ENCODE measurements at regions not wholly inside any gene's neighbourhood (a gene's known extent, or its start where the extent isn't known, plus 50 kb on each side); places are given as distances from the start of the nearest gene placed in this dataset.
"Not testable (repeated sequence)": the region's sequence is repeated elsewhere in the genome, so short reads cannot be mapped to it uniquely, and the experiment has no call there.

DNA sequence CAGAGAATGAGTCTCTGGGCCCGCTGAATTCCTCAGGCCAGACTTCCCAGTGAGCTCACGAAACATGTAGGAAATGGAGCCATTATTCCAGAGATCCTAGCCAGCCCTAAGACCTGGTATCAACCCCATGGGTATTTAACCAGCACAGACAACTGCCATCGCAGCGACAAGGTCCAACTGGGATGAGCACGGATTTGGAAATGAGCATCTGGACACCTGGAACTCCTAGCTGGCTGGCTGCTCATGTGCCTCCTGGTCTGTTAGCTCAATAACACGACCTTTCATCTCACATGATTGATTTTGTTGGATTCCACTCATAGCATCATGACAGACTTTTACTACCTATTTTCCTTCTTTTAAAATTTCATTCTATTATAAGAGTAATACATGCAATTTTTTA, 51.0 kb downstream of the POU3F3 start:
- no peak for DNase-seq (ENCODE audit: low read depth)

DNA sequence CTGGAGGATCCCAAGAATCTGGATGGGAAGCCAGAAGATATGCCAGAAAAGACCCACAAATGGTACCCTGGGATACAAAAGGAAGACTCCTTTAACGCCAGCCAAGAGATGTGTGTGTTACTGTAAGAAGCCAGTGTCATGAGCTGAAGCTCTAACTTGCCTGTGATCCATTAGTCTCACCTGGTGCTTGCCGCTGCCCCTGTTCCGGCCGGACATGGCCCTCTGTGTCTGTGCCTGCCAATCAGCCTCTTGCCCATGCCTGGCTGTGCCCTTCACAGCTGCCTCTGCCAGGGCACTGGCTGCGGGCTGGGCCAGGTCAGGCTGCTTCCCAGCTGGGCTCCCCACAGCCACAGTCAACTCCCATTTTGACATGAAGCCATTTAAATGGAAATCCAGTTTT, 55.4 kb downstream of the POU3F3 start:
- no peak for DNase-seq (ENCODE audit: low read depth)

DNA sequence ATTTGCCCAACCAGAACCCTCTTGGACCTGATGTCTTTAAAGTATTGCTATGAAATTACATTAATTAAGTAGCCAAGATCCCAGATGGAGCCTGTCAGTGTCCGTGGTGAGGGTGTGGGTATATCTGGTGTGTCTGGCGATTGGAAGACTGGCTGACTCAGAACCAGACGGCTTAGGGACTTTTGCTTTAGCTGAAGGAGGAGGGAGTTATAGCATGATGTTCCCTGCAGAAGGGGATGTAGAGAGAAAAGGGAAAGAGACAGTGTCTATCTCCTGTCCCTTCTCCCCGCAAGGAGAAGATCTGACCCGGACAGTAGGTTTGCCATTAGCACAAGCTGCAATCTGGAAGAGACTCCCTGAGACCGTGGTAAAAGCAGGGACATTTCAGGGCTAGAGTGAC, 60.6 kb downstream of the POU3F3 start:
- DNase-seq (ENCODE audit: low read depth): no peak

DNA sequence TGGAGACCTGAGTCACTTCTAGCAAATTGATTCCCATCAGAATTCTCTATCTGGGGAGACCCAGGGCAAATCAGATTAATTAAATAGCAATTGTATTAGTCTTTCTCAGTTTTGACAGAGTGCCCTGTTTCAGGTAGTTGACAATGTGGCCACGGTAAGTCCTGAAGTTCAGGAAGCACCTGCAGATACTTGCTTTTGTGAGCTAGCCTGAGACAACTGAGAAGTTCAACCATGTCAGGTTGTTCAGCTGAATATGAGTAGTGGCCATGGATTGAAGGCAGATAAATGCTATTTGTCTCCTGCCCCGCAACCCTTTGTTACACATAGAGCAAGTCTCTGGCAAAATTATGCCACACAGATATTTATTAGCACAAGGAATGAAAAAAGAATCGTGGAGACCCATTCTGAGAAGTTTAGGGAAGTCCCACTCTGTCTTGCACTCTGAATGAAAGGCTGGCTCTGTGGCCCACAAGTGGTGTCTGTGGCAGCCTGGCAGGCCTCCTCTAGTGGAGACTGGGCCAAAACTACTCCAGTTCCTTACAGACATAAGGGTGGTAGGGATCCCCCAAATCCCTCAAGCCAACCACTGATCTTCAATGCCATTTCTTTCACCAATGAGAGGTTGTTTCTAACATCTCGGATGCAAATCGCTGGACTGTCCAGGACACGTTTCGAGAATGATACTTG, 61.3 kb downstream of the POU3F3 start:
- no peak for DNase-seq (ENCODE audit: low read depth)

DNA sequence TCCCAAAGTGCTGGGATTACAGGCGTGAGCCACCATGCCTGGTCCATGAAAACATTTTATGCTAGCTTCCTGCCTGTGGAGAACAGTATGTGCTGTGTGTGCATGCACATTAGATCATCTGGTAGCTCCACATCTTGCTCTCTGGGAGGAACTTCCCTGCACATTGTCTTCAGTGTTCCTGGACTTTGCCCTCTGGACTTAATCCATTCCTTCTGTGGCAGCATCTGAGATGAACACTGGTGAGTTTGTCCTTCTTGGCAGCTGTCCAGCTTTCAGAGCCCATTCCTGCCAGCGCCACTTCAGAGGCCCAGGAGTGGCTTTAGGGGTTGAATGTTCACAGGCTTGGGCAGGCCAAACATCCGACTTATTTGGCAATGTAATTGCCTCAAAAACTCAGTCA, 65.2 kb downstream of the POU3F3 start:
- DNase-seq (ENCODE audit: low read depth): no peak

DNA sequence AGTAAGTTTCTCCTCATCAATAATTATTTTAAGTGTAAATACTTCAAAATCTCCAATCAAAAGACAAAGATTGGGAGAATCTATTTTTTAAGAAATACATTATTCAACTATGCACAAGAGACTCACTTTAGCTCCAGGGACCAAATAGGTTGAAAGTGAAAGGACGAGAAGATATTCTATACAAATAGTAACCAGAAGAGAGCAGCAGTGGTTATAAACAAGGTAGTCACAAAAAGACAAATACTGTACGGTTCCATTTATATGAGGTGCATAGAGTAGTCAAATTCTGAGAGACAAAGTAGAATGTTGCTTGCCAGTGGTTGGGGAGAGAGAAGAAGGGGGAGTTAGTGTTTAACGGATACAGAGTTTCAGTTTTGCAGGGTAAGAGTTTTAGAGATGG, 69.8 kb downstream of the POU3F3 start:
- no peak for DNase-seq (ENCODE audit: low read depth)

DNA sequence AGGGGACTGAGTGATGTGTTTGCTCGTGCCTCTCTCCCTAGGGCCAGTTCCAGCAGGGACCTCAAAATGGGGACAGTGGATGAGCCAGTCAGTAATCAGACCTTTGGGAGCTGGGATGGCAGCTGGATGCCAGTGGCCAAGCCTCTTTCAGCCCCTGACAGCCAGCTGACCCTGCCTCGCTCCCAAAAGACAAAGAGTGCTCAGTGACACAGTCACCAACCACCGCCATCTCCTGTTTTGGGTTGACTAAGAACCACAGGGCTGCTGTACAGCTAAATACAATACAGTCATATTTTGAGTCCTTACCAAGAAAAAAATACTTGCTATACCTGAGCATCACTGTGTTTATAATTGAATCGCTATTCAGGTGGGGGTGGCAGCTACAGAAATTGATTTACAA, 75.7 kb downstream of the POU3F3 start:
- no peak for DNase-seq (ENCODE audit: low read depth)

DNA sequence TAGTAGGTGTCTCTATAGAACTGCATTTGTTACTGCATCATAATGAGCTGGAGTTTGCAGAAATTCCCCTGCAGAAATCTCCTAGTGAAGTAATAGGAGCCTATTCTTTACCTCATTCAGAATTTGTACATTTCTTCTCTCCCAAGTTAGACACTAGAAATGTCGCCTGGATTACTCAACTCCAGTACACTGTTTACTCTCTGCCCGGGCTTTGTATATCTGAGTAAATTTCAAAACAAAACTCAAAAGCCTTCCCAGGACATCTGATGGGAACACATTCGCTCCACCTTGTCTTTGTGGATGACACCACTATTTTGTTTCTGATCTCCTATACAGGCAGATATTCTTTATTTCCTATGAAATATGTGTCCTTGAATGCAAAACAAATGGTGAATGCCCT, 76.8 kb downstream of the POU3F3 start:
- DNase-seq (ENCODE audit: low read depth): no peak

DNA sequence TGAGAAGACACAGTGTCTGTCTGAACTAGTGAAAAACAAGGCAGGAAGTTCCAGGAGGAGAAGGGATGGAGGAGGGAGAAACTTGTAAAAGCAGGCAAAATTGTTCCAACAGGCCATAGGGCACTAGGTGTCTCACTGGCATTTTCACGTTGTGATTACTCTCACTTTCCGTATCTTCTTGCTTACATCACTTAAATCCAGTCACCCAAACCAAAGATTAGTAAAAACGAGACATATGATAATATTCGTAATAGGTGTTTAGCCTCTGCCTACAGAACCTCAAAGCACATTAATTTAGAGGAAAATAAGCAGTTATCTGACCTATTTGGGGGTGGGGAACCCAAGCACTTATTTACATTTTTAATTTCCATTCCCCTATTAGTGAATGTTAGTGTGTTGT, 78.3 kb downstream of the POU3F3 start:
- no peak for DNase-seq (ENCODE audit: low read depth)

DNA sequence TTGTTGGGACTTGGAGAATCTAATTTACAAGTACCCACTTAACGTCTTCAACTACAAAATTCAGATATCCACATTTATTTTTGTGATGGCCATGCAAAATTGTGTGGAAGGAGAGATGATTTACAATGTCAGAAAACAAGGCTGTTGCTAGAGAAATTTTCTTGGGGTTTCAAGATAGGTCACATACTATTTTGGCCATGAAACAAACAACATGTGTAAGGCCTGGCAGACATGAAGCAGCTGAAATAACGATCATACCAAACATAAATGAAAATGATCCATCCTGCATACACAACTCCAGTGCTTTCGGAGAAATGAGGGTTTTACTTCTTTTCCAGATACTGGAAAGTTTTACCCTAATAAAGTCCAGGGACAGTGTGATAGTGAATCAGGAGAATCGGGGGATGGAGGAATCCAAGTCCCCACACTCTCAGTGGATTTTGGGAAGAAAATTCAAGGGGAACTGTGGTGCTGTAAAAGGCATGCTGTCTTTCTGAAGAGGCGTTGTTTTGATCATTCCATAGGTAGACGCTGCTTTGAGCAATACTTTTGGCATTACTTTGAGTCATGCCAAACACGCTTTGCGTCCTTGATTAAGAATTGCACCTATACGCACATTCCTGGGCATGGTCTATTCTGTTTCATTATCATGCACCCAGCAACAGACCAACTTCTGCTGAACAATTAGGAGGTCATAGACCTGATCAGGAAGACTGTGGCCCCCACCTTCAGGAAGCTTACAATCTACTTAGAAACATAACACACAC, 79.4 kb downstream of the POU3F3 start:
- no peak for DNase-seq (ENCODE audit: low read depth)

DNA sequence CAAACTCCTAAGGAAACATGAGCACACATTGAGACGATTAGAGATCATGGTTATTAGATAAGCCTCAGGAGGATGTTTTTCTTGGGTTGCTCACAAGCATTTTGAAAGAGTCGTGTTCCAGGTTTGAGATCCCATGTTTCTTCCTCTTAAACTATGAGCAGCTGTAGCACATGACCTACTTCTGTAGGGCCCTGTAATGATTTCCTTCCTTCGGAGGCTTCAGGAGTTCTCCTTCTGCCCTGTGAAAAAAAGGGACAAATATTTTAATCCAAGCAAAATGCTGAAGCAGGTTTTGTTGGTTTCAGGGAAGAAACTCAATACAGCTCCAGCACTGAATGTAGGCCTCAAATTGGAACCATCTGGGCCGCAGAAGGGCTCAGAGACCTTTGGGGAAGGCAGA, 82.6 kb downstream of the POU3F3 start:
- DNase-seq (ENCODE audit: low read depth): no peak

DNA sequence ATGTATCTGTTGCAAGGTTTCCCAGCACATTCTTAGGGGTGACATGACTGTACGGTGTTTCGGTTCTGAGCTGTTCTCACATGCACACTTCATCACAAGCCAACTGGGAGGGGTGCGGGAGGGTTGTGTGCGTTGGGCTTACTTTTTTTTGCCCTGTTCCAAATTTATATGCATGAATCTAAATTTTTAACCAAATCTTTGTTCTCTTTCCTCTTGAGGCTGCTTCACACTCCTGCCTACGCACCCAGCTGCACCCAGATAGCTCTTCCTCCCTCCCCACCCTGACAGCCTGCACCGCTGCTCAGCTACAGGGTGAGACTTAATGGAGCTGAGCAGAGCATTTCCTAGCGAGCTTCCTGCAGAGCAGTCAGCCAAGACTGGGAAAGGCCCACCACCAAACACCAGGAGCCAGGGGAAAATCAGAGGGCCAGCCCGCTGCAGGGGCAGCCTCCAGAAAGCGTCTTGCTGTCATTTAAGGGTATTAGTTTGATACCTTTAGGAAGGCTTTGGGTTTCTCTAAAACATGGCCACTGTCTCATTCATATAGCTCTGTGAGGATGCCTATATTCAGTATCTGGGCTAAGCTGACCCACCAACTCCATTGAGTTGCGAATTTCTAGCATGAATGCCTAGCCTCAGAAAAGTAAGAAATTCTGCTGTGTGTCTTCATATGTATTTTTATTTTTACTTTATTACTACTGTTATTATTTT, 84.5 kb downstream of the POU3F3 start:
- DNase-seq (ENCODE audit: low read depth): no peak

DNA sequence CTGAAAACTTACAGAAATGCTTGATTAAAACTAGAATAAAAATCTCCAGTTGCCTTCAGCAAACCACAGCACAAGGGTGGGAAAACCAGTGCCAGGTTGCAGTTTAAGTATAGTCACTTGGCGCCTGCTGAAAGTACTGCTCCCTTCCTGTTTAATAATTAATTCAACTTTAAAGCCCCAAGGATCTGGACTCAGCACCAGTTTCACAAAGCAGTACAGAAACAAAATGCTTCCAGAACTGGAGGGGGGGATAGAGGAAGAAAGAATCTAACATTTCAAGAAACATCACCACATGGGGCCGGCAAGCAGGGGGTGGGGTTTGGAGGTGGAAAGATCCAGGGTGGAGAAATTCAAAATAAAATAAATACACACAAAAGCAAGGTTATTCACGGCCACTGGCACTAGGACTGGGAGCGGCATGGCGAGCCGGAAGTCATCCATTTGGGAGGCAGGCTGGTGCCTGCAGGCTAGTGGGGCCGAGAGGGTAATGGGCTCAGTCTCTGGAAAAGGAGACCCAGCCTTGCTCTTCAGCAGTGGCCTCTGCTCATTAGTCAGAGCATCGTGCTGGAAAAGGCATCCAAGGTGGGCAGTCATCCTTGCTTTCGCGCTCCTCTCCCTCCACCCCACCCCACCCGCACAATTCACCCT, 85.8 kb downstream of the POU3F3 start:
- no peak for DNase-seq (ENCODE audit: low read depth)

DNA sequence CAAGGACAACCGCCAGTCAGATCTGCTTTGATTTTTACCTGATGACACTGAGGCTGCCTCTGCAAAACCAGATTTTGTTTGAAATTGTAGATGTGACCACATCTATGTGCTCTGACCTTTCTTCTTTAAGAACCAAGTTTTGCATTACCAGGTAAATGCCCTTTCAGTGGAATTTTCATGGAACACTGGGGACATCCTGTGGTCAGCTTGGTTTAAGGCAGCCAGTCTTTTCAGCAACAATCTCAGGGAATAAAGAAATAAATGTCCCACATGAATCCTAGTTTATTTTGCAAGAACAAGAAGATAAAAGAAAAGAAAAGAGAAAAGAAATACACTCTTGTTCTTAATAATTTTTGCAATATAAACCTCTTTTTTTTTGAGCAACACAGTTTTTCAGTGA, 90.6 kb downstream of the POU3F3 start:
- DNase-seq (ENCODE audit: low read depth): peak; percentile 1

DNA sequence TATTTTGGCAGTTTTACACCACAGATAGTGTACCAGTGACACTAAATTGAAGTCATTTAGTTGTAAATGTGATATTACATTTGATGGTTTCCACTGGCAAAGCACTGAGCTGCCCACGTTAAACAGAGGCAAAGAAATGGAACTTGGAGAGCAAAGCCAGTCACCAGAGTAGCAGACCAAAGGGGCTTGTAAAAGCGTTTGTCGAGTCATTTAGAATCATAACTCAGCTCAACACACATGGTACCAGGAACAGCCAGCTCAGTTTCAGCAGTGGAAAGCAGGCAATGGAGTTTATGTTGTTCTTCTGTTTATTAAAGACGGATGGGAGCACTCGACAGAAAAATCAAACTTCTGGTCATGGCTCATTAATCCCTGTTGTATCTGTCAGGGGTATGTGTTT, 91.2 kb downstream of the POU3F3 start:
- DNase-seq (ENCODE audit: low read depth): no peak

DNA sequence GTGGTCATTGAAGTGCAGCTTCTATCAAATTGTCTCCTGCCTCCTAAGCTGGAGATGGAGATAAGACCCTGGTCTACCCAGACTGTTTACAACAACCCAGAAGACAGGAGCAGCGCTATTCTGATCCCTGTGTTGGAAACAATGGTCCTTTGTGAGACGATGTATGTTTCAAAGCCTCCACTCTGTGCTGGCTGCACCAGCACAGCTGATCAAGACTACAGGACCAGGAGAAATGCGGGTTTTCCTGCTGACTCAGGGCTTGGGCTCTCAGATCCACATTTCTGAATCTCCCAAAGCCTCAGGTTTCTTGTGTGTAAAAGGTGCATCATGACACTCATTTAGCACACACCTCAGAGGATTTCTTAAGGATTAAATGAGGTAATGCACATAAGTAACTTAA, 92.0 kb downstream of the POU3F3 start:
- no peak for DNase-seq (ENCODE audit: low read depth)

DNA sequence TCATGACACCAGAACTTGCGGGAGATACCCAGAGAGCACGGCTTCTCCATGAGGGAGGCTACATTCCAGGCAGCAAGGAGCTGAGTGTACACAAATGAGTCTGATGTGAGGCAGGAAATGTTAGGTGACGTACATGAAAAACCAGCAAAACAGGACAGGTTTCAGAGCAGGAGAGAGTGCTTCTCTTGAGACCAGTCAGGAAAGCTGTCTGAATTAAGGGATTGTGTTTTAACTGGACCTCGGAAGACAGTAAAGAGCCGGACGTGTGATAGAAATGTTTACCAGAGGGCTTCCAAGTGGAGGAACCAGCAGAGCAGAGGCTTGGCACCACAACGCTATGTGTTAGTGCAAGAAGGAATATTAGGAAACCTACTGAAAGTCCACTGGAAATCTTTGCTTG, 90.4 kb upstream of the MRPS9 start:
- DNase-seq (ENCODE audit: low read depth): not testable (repeated sequence)

DNA sequence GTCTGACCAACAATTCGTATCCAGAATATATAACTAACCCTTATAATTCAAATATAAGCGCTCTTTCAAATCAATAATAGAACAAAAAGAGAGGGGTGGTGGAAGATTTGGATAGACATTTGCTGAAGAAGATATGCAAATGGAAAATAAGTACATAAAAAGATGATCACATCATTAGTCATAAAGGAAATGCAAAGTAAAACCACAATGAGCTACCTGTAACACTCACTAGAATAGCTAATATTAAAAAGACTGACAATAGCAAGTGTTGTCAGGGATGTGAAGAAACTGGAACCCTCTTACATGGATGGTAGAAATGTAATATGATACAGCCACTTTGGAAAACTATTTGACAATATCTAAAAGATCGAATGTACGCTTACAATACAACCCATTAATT, 84.9 kb upstream of the MRPS9 start:
- DNase-seq (ENCODE audit: low read depth): no peak

DNA sequence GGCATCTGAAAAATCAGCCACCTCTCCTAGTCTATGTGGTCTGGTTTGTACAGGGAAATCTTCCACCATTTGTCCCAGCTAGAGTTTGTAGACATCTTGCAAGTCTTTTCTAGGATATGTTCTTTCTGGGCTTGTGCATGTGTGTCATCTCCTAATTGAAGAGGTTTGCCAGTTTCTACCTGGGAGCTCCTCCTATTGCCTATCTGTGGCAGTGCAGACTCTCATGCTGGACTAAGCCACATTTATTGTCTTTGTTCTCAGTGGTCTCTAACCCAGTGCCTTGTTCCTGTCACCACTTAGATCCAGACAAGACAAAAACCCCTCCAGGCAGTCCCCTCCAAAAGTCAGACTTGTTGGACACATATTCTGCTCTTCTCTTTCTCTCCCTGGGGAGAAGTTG, 72.0 kb upstream of the MRPS9 start:
- DNase-seq (ENCODE audit: low read depth): no peak

DNA sequence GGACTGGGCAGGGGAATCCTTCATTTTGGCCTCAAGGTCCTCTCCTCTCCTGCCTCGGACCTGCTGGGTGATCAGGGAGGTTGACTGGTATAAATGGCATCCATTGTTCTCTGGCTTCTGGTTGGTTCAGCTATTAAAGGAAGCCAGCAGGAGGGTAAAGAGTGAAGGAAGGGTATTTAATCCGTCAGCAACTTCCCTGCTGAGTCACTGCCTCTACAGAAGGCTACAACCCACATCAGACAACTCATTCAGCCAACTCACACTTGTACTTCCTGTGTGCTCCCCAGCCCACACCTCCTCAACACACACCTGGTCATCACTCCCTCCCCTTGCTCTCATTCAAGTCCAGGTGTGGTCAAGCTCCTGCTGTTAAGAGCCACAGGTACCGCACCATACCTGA, 68.3 kb upstream of the MRPS9 start:
- DNase-seq (ENCODE audit: low read depth): no peak

DNA sequence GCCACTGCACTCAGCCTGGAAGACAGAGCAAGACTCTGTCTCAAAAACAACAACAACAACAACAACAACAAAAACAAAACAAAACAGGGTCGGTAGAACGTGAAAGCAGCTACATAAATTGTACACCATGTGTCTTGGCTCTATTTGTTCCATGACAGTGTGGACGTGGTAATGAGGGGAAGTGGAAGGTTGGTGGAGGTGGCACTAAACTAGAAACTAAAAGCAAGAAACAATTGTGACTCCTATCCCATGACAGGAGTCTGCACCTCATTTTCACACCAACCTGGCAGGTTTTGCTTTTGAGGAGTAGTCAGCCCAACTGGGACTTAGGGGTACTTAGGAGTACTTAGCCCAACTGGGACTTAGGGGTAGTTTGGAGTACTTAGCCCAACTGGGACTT, 62.5 kb upstream of the MRPS9 start:
- DNase-seq (ENCODE audit: low read depth): no peak

DNA sequence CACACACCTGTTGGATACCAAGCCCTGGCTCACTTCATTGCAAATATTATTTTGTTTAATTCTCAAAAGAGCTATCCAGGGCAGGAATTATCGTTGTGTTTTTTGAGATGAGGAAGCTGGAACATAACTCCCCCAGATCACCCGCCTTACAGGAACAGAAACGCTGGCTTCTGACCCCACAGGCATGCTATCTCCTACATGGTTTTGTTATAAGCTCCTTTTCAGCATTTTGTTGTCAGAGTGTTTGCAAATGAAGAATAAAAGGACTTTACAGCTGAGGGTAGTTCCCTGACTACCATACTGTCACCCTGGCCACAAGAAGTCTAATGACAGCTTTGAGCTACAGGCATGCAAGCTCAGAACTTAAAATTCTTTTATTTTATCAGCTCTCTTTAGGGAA, 62.0 kb upstream of the MRPS9 start:
- no peak for DNase-seq (ENCODE audit: low read depth)

DNA sequence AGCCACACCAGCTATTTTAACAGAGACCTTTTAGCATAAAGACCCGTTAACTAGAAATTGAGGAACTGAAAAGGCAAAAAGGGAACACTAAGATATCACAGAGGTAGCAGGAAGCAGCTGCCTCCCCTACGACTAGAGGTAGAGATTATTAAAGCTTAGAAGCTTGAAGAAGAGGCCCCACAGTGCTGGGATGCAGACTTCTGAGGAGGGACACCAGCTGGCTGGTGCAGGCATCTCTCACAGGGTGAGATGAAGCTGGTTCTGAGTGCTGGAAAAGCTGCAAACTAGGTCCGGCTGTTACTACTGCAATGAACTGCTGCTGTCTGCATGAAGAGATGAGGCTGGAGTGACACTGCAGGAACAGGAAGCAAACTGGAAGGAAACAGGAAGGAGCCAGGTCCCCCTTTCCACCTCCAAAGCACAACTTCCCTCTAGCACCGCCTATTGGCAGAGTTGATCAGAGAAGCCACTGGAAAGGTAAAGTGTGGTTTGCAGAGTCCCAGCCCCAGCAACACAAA, 61.2 kb upstream of the MRPS9 start:
- DNase-seq (ENCODE audit: low read depth): no peak

All from amniotic epithelial cell (primary cell).